ENCODE measurements at regions not wholly inside any gene's neighbourhood (a gene's known extent, or its start where the extent isn't known, plus 50 kb on each side); places are given as distances from the start of the nearest gene placed in this dataset.

DNA sequence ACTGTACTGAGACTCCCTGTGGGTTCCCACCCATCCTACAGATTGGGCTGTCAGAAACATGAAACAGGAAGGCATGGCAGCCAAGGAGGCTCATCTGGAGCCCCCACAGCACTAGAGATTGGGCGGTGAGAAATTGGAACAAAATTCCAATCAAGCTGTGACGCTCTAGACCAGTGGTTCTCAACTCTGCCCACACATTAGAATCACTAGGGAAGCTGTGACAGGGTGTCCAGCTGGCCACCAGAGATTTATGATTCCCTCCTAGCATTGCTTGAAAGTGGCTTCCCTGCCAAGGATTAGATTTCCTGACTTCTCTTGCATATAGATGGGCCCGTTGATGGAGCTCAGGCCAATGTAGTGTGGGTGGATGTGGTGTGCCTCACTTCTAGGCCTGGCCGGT, 187.5 kb upstream of the ZC3H12A start:
- TF ChIP-seq, protein P1, sequence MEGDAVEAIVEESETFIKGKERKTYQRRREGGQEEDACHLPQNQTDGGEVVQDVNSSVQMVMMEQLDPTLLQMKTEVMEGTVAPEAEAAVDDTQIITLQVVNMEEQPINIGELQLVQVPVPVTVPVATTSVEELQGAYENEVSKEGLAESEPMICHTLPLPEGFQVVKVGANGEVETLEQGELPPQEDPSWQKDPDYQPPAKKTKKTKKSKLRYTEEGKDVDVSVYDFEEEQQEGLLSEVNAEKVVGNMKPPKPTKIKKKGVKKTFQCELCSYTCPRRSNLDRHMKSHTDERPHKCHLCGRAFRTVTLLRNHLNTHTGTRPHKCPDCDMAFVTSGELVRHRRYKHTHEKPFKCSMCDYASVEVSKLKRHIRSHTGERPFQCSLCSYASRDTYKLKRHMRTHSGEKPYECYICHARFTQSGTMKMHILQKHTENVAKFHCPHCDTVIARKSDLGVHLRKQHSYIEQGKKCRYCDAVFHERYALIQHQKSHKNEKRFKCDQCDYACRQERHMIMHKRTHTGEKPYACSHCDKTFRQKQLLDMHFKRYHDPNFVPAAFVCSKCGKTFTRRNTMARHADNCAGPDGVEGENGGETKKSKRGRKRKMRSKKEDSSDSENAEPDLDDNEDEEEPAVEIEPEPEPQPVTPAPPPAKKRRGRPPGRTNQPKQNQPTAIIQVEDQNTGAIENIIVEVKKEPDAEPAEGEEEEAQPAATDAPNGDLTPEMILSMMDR (IDR thresholded peaks at IDR 0.05; ENCODE audit: low read depth, low read length): no peak
- DNase-seq (ENCODE audit: extremely low read depth, low read depth): no peak

DNA sequence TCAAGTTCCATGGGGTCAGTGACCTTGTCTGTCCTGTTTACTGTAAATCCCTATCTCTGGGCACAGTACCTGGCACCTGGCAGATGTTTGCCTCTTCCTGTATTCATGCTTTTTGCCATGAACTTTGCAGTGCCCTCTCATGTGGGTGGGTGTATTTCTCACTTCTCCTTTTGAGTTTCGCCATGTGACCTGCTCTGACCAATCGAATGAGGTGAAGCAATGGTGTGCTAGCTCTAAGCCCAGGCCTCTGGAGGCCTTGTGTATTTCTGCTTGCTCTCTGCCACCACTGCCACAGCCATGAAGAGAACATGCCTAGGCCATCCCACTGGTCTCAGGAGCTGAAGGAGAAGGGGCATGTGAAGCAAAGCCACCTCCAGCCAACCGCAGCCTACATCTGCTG, 185.5 kb upstream of the ZC3H12A start:
- TF ChIP-seq, protein P1 (IDR thresholded peaks at IDR 0.05; ENCODE audit: low read depth, low read length): no peak
- no peak for DNase-seq (ENCODE audit: extremely low read depth, low read depth)

DNA sequence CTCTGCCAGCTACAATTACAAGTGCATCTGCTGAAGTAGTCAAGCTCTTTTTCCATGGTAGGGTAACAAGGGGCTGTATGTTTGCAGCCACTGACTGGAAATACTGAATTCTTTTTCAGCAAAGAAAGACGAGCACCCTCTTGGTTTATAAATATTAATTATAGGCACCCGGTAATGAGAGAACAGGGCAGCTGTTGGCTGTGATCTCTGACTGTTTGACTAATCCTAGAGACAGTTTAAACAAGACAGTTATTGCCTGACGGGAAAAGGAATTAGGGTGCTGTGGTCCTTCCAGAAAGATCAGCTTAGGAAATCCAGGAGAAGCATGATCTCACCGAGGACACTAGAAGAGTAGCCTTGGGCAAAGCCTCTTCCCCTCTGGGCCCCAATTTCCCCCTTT, 183.7 kb upstream of the ZC3H12A start:
- DNase-seq (ENCODE audit: extremely low read depth, low read depth): no peak
- TF ChIP-seq, protein P1 (IDR thresholded peaks at IDR 0.05; ENCODE audit: low read depth, low read length): no peak

DNA sequence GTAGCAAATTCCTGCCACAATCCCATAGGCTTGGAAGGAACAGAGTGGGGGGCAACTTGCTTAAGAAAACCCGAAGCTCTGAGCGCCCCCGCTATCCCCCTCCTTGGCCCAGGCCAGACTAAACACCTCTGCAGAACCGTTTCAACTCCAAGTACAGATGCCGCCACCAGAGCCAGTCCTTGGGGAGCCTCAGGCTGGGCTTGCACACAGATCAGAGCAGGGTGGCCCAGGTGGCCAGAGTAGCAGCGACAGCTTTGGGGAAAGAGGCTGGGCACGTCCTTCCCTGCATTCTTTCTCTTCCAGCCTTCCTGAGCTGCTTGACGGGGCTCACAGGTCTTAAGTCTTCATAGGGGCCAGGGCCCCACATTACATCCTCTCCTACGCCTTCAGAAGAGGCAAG, 181.6 kb upstream of the ZC3H12A start:
- TF ChIP-seq, protein P1 (IDR thresholded peaks at IDR 0.05; ENCODE audit: low read depth, low read length): no peak
- DNase-seq (ENCODE audit: extremely low read depth, low read depth): no peak

DNA sequence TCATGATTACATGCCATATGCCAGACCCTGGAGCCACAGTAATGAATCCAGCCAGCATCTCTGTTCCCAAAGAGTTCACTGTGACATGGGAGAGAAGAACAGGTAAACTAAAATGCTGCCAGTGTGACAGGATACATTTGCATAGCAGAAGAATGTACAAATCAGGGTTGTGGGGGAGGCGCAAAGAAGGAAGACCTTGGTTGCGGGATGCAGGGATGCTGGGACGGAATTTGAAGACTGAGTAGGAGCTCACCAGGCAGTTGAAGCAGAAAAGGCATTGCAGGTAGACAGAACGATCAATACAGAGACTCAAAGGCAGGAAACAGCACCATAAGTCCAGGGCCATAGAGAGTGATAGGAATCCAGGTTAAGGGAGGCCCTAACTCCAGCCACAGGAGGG, 180.3 kb upstream of the ZC3H12A start:
- no peak for DNase-seq (ENCODE audit: extremely low read depth, low read depth)
- TF ChIP-seq, protein P1 (IDR thresholded peaks at IDR 0.05; ENCODE audit: low read depth, low read length): no peak

DNA sequence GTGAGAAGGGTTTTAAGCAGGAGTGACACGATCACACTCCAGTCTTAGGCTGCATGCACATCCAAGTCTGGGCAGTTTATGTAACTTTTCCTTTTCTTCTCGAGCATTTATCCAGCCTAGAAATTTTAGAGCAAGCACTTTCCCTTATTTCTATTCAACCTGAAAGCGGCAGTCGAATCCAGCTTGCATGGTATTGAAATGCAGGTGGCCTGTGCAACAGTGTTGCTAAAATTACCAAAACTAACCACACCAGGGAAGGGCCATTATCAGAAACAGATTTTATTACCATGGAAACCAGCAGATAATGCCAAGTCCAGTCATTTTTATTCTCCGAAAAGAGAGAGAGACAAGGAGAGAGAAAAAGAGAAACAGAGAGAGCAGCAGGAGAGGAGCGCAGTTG, 179.9 kb upstream of the ZC3H12A start:
- no peak for DNase-seq (ENCODE audit: extremely low read depth, low read depth)
- TF ChIP-seq, protein P1 (IDR thresholded peaks at IDR 0.05; ENCODE audit: low read depth, low read length): no peak

DNA sequence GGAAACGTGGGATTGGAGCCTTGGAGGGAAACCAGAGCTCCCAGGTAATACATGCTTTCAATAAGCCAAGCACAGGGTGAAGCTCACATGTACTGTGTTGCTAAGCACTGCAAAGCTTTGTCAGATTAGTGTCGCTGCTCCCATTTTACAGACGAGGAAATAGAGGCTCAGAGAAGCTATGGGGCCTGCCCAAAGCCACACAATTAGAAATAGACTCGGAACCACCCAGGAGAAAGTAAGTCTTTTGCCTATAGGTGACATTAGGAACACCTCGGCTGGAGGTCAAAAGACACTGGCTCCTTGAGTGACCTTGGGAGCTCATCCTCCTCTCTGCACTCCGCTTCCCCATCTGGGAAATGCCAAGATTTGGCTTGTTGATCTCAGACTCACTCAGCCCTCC, 175.6 kb upstream of the ZC3H12A start:
- DNase-seq (ENCODE audit: extremely low read depth, low read depth): no peak
- TF ChIP-seq, protein P1 (IDR thresholded peaks at IDR 0.05; ENCODE audit: low read depth, low read length): no peak
